Pancreas (tissue), 10 donors: ENCODE measurements at regions not wholly inside any gene's neighbourhood (a gene's known extent, or its start where the extent isn't known, plus 50 kb on each side); places are given as distances from the start of the nearest gene placed in this dataset.

ENCODE experiments used
- ATAC-seq, 4 donors: fragments of 200-7000 bp; cut with Tn5 transposase; one replicate each; pipeline versions ENCODE4 v1.8.0 to v1.9.1; 2020; ENCODE audit warnings: mild to moderate bottlenecking in 4 of 4, moderate library complexity in 4 of 4
- DNase-seq, 6 donors: peaks; one replicate each; pipeline ENCODE4 v3.0.0-alpha.2; 2020
- FAIRE-seq: peaks from 2 replicates; lab custom pipeline; 2012; peaks lifted over from hg19 to GRCh38; lab: Jason Lieb, UNC
- H3K27ac ChIP-seq, 4 donors: fragments of 200-600 bp; sonication (generic); 1 replicate in 3 of 4; 2 replicates in 1 of 4; pipeline versions ENCODE4 v1.5.0 to v1.8.0; 2020
- H3K27me3 ChIP-seq, 4 donors: fragments of 200-600 bp; one replicate each; pipeline ENCODE4 v1.8.0; 2021
- H3K36me3 ChIP-seq, 3 donors: fragments of 200-600 bp; sonication (generic) in 1 of 3; one replicate each; pipeline versions ENCODE4 v1.5.0 to v1.8.0; 2020 to 2021
- H3K4me1 ChIP-seq, 3 donors: fragments of 200-600 bp; one replicate each; pipeline ENCODE4 v1.8.0; 2021
- H3K4me3 ChIP-seq, 4 donors: fragments of 200-600 bp; sonication (generic) in 2 of 4; one replicate each; pipeline versions ENCODE4 v1.5.0 to v1.8.0; 2020 to 2021
- H3K9me3 ChIP-seq, 4 donors: fragments of 200-600 bp; one replicate each; pipeline ENCODE4 v1.8.0; 2021
- CTCF ChIP-seq, 4 donors: fragments of 200-600 bp; sonication (generic) in 3 of 4; IDR thresholded peaks; one replicate each; pipeline versions ENCODE4 v1.5.0 to v1.8.0; 2021; ENCODE audit warnings: antibody characterized with exemption in 4 of 4
- WGBS, 2 donors: extraction: QIAGEN DNeasy Blood & Tissue Kit; methylation state at CpG; one replicate each; pipeline ENCODE4 v1.1.7; 2013; 5-methylcytosine and 5-hydroxymethylcytosine counted together
- intact Hi-C, 3 donors: fragments of 100-400 bp; cut with DNase I; formaldehyde crosslinking; loops; one replicate each; pipeline versions ENCODE4 v1.11.1 to v1.14.2; 2022
- donor health status: healthy with polysubstance abuse.
- donor health status: DM: no; HTN: no; CAD: no; lungs with moderate emphysema.
- donor health status: DM: no; HTN: no; CAD: no.
- donor health status: control.
- donor health status: control.
- donor health status: Bipolar disorder and iron deficiency.
- donor health status: DM: yes; HTN: yes; CAD: no.
- donor health status: DM: no; HTN: no; CAD: no.
- donor health status: DM: no; HTN: no; CAD: no.
- donor health status: DM: yes; HTN: yes; CAD: no.

GRCh38 chr11:134478176-134478575, 66.1 kb upstream of the B3GAT1 start:
- no peak overlapping the region for H3K4me3 ChIP-seq
- no peaks in the 10 kb centered on the region for H3K36me3 ChIP-seq
- no peak for FAIRE-seq
- H3K4me1 ChIP-seq: no peaks in the 10 kb centered on the region
- H3K27ac ChIP-seq: no peak overlapping the region
- H3K27me3 ChIP-seq: peaks cover 0 to 4% (median 0%) of the 10 kb centered on the region in 4 donors
- TF ChIP-seq CTCF (IDR thresholded peaks at IDR 0.05): no peak
- H3K9me3 ChIP-seq: no peaks in the 10 kb centered on the region
- DNase-seq: no peak
- 65 to 70% methylated on average over 7 of the region's 7 CpGs for WGBS, 2 donors
- intact Hi-C loops: no loop called here
- no peak for ATAC-seq

GRCh38 chr11:134477486-134477885, 65.4 kb upstream of the B3GAT1 start:
- H3K27me3 ChIP-seq: peaks cover 0 to 5% (median 0%) of the 10 kb centered on the region in 4 donors
- ATAC-seq (no peak), FAIRE-seq (no peak), DNase-seq (no peak)
- H3K36me3 ChIP-seq: no peaks in the 10 kb centered on the region
- H3K4me1 ChIP-seq: no peaks in the 10 kb centered on the region
- H3K9me3 ChIP-seq: no peaks in the 10 kb centered on the region
- TF ChIP-seq CTCF (IDR thresholded peaks at IDR 0.05): no peak
- H3K4me3 ChIP-seq: no peak overlapping the region
- intact Hi-C loops: no loop called here
- no peak overlapping the region for H3K27ac ChIP-seq
- WGBS, 2 donors: 59 to 67% methylated on average over 2 of the region's 2 CpGs

GRCh38 chr11:134476435-134477021, 64.5 kb upstream of the B3GAT1 start:
- TF ChIP-seq CTCF (IDR thresholded peaks at IDR 0.05): no peak
- Histone ChIP-seq H3K9me3 (no peaks in the 10 kb centered on the region), H3K27ac (no peak overlapping the region), H3K36me3 (no peaks in the 10 kb centered on the region), H3K4me3 (no peak overlapping the region), H3K27me3 (peaks cover 0 to 13% (median 0%) of the 10 kb centered on the region in 4 donors), H3K4me1 (no peaks in the 10 kb centered on the region)
- DNase-seq (no peak), ATAC-seq (no peak), FAIRE-seq (no peak)
- intact Hi-C loops: no loop called here
- 8 to 14% methylated on average over 11 of the region's 11 CpGs for WGBS, 2 donors

GRCh38 chr11:134475951-134476350, 63.9 kb upstream of the B3GAT1 start:
- TF ChIP-seq CTCF (IDR thresholded peaks at IDR 0.05): no peak
- Histone ChIP-seq H3K36me3 (no peaks in the 10 kb centered on the region), H3K4me3 (no peak overlapping the region), H3K27me3 (peaks cover 0 to 13% (median 0%) of the 10 kb centered on the region in 4 donors), H3K4me1 (no peaks in the 10 kb centered on the region), H3K9me3 (no peaks in the 10 kb centered on the region), H3K27ac (no peak overlapping the region)
- 55 to 62% methylated on average over 7 of the region's 7 CpGs for WGBS, 2 donors
- ATAC-seq (no peak), FAIRE-seq (no peak), DNase-seq (no peak)
- intact Hi-C loops: no loop called here

GRCh38 chr11:134474942-134475341, 62.9 kb upstream of the B3GAT1 start:
- ATAC-seq (no peak), FAIRE-seq (no peak), DNase-seq (no peak)
- intact Hi-C loops: no loop called here
- no peak overlapping the region for H3K4me3 ChIP-seq
- no peaks in the 10 kb centered on the region for H3K9me3 ChIP-seq
- WGBS, 2 donors: 68 to 80% methylated on average over 9 of the region's 9 CpGs
- no peaks in the 10 kb centered on the region for H3K36me3 ChIP-seq
- no peak for TF ChIP-seq CTCF (IDR thresholded peaks at IDR 0.05)
- peaks cover 0 to 13% (median 0%) of the 10 kb centered on the region in 4 donors for H3K27me3 ChIP-seq
- H3K4me1 ChIP-seq: no peaks in the 10 kb centered on the region
- no peak overlapping the region for H3K27ac ChIP-seq
